ENCODE measurements at regions not wholly inside any gene's neighbourhood (a gene's known extent, or its start where the extent isn't known, plus 50 kb on each side); places are given as distances from the start of the nearest gene placed in this dataset.
"Not testable (repeated sequence)": the region's sequence is repeated elsewhere in the genome, so short reads cannot be mapped to it uniquely, and the experiment has no call there.

DNA sequence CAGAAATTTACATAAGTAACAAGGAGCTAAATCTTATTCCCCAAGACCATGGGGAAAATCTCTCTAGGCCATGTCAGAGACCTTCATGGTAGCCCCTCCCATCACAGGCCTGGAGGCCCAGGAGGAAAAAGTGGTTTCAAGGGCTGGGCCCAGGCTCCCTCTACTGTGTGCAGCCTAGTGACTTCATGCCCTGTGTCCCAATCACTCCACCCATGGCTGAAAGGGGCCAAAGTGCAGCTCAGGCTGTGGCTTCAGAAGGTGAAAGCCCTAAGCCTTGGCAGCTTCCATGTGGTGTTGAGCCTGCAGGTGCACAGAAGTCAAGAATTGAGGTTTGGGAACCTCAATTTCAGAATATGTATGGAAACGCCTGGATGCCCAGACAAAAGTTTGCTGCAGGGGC lies 1612.7 kb upstream of the SLC39A10 start:
- Histone ChIP-seq H3K27me3 (replicated peaks; ENCODE audit: control insufficient read depth, insufficient read depth, low read length, poor library complexity, severe bottlenecking) (no peaks in the 10 kb centered on the region), H3K4me3 (ENCODE audit: insufficient read depth, low read depth, low read length, poor library complexity, severe bottlenecking) (no peak overlapping the region), H3K36me3 (ENCODE audit: control insufficient read depth, insufficient read depth, low read length) (no peaks in the 10 kb centered on the region), H3K4me1 (ENCODE audit: control insufficient read depth, insufficient read depth, low read length, poor library complexity, severe bottlenecking) (no peaks in the 10 kb centered on the region), H3K27ac (ENCODE audit: insufficient read depth, low read length, poor library complexity, severe bottlenecking) (no peak overlapping the region), H3K9me3 (ENCODE audit: control insufficient read depth, low read length) (no peaks in the 10 kb centered on the region)
- DNase-seq, result no peak

DNA sequence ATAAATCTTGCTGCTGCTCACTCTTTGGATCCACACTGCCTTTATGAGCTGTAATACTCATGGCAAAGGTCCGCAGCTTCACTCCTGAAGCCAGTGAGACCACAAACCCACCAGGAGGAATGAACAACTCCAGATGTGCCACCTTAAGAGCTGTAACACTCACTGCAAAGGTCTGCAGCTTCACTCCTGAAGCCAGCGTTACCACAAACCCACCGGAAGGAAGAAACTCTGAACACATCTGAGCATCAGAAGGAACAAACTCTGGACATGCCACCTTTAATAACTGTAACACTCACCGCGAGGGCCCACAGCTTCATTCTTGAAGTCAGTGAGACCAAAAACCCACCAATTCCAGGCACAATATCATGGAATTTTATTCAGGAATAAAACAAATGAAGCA lies 1635.9 kb upstream of the SLC39A10 start:
- H3K4me3 ChIP-seq (ENCODE audit: insufficient read depth, low read depth, low read length, poor library complexity, severe bottlenecking); H3K4me1 ChIP-seq (ENCODE audit: control insufficient read depth, insufficient read depth, low read length, poor library complexity, severe bottlenecking); H3K9me3 ChIP-seq (ENCODE audit: control insufficient read depth, low read length); DNase-seq; H3K27me3 ChIP-seq (replicated peaks; ENCODE audit: control insufficient read depth, insufficient read depth, low read length, poor library complexity, severe bottlenecking); H3K36me3 ChIP-seq (ENCODE audit: control insufficient read depth, insufficient read depth, low read length); H3K27ac ChIP-seq (ENCODE audit: insufficient read depth, low read length, poor library complexity, severe bottlenecking): not testable (repeated sequence)

DNA sequence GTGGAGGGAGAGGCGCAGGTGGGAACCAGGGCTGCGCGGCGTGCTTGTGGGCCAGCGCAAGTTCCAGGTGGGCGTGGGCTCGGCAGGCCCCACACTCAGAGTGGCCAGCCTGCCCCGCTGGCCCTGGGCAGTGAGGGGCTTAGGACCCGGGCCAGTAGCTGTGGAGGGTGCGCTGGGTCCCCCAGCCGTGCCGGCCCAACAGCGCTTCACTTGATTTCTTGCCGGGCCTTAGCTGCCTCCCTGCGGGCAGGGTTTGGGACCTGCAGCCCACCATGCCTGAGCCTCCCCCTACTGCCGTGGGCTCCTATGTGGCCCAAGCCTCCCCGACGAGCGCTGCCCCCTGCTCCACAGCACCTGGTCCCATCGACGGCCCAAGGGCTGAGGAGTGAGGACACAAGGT lies 1636.9 kb upstream of the SLC39A10 start:
- H3K27ac ChIP-seq (ENCODE audit: insufficient read depth, low read length, poor library complexity, severe bottlenecking), result no peak overlapping the region
- no peak overlapping the region for H3K4me3 ChIP-seq (ENCODE audit: insufficient read depth, low read depth, low read length, poor library complexity, severe bottlenecking)
- DNase-seq, result no peak
- no peaks in the 10 kb centered on the region for H3K9me3 ChIP-seq (ENCODE audit: control insufficient read depth, low read length)
- no peaks in the 10 kb centered on the region for H3K4me1 ChIP-seq (ENCODE audit: control insufficient read depth, insufficient read depth, low read length, poor library complexity, severe bottlenecking)
- H3K36me3 ChIP-seq (ENCODE audit: control insufficient read depth, insufficient read depth, low read length), result no peaks in the 10 kb centered on the region
- no peaks in the 10 kb centered on the region for H3K27me3 ChIP-seq (replicated peaks; ENCODE audit: control insufficient read depth, insufficient read depth, low read length, poor library complexity, severe bottlenecking)

DNA sequence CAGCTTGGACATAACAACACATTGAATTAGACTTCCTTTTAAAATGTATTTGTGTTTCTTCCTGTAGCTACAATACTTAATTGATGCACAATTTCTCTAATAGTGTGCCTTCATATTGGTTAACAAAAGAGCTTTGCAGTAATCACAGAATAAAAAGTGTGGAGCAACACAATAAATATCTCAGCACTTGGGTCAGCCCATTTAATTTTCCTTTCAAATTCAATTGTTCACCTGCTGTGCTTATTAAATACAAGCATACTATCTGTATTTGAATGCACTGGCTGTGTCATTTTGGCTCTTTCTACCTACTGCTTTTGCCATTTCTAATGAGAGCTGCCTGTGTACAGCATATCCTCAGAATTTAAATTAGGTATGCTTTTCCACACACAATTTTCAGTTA lies 1641.3 kb upstream of the SLC39A10 start:
- Histone ChIP-seq H3K9me3 (ENCODE audit: control insufficient read depth, low read length) (no peaks in the 10 kb centered on the region), H3K27me3 (replicated peaks; ENCODE audit: control insufficient read depth, insufficient read depth, low read length, poor library complexity, severe bottlenecking) (no peaks in the 10 kb centered on the region), H3K4me1 (ENCODE audit: control insufficient read depth, insufficient read depth, low read length, poor library complexity, severe bottlenecking) (no peaks in the 10 kb centered on the region), H3K27ac (ENCODE audit: insufficient read depth, low read length, poor library complexity, severe bottlenecking) (no peak overlapping the region), H3K36me3 (ENCODE audit: control insufficient read depth, insufficient read depth, low read length) (no peaks in the 10 kb centered on the region), H3K4me3 (ENCODE audit: insufficient read depth, low read depth, low read length, poor library complexity, severe bottlenecking) (no peak overlapping the region)
- DNase-seq, result no peak

DNA sequence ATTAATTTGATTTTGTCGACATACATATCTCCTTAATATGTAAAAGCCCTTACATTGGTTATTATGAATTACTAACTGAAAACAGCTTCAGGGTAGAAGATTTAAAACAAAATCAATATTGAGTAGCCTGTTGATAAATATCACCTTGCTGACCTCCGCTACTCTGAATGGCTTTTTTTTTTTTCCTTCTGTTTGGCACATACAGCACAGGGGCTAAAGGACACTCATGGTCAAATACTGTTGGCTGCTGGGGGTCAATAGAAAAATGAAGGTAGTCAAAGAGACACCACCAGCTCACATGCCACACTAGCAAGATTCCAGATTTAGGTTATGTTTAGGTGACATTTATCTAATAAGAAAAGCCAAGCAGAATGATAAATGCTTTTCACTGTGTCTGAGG lies 1642.4 kb upstream of the SLC39A10 start:
- Histone ChIP-seq H3K36me3 (ENCODE audit: control insufficient read depth, insufficient read depth, low read length) (no peaks in the 10 kb centered on the region), H3K4me3 (ENCODE audit: insufficient read depth, low read depth, low read length, poor library complexity, severe bottlenecking) (no peak overlapping the region), H3K27me3 (replicated peaks; ENCODE audit: control insufficient read depth, insufficient read depth, low read length, poor library complexity, severe bottlenecking) (no peaks in the 10 kb centered on the region), H3K4me1 (ENCODE audit: control insufficient read depth, insufficient read depth, low read length, poor library complexity, severe bottlenecking) (no peaks in the 10 kb centered on the region), H3K9me3 (ENCODE audit: control insufficient read depth, low read length) (no peaks in the 10 kb centered on the region), H3K27ac (ENCODE audit: insufficient read depth, low read length, poor library complexity, severe bottlenecking) (no peak overlapping the region)
- no peak for DNase-seq

DNA sequence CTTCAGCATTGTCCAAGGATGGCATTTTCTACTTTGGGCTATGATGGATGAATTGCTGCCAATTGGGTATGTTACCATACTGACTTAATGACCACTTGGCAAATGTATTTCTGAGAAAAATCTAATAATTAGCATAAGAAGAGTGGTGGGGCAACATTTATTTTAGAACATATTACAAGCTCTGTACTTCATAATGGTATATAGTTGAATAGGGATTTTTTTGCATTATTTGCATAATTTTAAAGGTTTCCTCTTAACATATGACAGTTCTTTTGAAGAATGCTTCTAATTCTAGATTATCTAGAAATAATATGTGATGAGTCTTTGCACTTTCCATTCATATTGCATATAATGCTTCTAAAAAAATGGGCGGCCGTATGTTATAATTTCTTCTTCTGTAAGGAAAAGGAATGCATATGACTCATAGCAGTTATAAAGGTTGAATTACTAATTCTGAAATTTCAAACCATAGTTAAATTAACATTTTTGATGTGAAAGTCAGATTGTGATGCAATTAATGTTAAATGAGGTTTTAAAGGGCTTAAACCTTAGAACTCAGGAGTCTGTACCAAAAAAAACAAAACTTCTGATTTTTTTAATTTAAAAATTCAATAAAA lies 1652.3 kb upstream of the SLC39A10 start:
- no peaks in the 10 kb centered on the region for H3K4me1 ChIP-seq (ENCODE audit: control insufficient read depth, insufficient read depth, low read length, poor library complexity, severe bottlenecking)
- H3K36me3 ChIP-seq (ENCODE audit: control insufficient read depth, insufficient read depth, low read length), result no peaks in the 10 kb centered on the region
- H3K9me3 ChIP-seq (ENCODE audit: control insufficient read depth, low read length), result no peaks in the 10 kb centered on the region
- no peak overlapping the region for H3K27ac ChIP-seq (ENCODE audit: insufficient read depth, low read length, poor library complexity, severe bottlenecking)
- no peak for DNase-seq
- no peak overlapping the region for H3K4me3 ChIP-seq (ENCODE audit: insufficient read depth, low read depth, low read length, poor library complexity, severe bottlenecking)
- no peaks in the 10 kb centered on the region for H3K27me3 ChIP-seq (replicated peaks; ENCODE audit: control insufficient read depth, insufficient read depth, low read length, poor library complexity, severe bottlenecking)

DNA sequence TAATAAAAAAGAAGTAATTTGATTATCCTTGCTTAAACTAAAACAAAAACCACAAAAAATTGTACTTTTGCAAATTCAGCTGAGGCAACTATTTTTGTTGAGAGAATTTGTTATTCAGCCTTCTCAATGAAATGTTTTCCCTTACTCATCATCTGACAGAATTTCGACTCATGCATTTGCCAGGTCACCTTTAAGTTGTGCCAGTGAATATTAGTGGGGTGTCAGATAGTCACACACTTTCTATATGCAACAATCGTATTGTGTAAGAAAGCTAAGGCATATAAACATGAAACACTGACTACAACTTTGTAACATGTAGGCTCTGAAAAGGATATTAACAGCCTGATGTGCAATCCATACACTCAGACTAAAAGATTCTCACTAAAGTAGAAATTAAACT lies 1653.1 kb upstream of the SLC39A10 start:
- H3K4me3 ChIP-seq (ENCODE audit: insufficient read depth, low read depth, low read length, poor library complexity, severe bottlenecking), result no peak overlapping the region
- no peak for DNase-seq
- no peaks in the 10 kb centered on the region for H3K27me3 ChIP-seq (replicated peaks; ENCODE audit: control insufficient read depth, insufficient read depth, low read length, poor library complexity, severe bottlenecking)
- no peak overlapping the region for H3K27ac ChIP-seq (ENCODE audit: insufficient read depth, low read length, poor library complexity, severe bottlenecking)
- H3K9me3 ChIP-seq (ENCODE audit: control insufficient read depth, low read length), result no peaks in the 10 kb centered on the region
- H3K36me3 ChIP-seq (ENCODE audit: control insufficient read depth, insufficient read depth, low read length), result no peaks in the 10 kb centered on the region
- no peaks in the 10 kb centered on the region for H3K4me1 ChIP-seq (ENCODE audit: control insufficient read depth, insufficient read depth, low read length, poor library complexity, severe bottlenecking)

DNA sequence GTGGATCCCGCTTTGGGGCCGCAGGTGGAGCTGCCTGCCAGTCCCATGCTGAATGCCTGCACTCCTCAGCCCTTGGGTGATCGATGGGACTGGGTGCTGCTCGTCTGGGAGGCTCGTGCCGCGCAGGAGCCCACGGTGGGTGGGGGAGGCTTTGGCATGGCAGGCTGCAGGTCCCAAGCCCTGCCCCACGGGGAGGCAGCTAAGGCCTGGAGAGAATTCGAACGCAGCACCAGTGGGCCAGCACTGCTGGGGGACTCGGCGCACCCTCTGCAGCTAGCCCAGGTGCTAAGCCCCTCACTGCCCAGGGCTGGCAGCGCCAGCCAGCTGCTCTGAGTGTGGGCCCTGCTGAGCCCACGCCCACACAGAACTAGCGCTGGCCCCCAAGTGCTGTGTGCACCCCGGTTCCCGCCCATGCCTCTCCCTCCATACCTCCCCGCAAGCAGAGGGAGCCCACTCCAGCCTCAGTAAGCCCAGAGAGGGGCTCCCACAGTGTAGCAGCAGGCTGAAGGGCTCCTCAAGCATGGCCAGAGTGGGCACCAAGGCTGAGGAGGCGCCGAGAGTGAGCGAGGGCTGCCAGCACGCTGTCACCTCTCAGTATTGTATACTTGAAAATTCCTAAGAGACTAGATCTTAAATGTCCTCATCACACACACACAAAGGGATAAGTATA lies 1654.2 kb upstream of the SLC39A10 start:
- Histone ChIP-seq H3K36me3 (ENCODE audit: control insufficient read depth, insufficient read depth, low read length) (no peaks in the 10 kb centered on the region), H3K4me3 (ENCODE audit: insufficient read depth, low read depth, low read length, poor library complexity, severe bottlenecking) (no peak overlapping the region), H3K27me3 (replicated peaks; ENCODE audit: control insufficient read depth, insufficient read depth, low read length, poor library complexity, severe bottlenecking) (no peaks in the 10 kb centered on the region), H3K4me1 (ENCODE audit: control insufficient read depth, insufficient read depth, low read length, poor library complexity, severe bottlenecking) (no peaks in the 10 kb centered on the region), H3K27ac (ENCODE audit: insufficient read depth, low read length, poor library complexity, severe bottlenecking) (no peak overlapping the region), H3K9me3 (ENCODE audit: control insufficient read depth, low read length) (no peaks in the 10 kb centered on the region)
- no peak for DNase-seq

DNA sequence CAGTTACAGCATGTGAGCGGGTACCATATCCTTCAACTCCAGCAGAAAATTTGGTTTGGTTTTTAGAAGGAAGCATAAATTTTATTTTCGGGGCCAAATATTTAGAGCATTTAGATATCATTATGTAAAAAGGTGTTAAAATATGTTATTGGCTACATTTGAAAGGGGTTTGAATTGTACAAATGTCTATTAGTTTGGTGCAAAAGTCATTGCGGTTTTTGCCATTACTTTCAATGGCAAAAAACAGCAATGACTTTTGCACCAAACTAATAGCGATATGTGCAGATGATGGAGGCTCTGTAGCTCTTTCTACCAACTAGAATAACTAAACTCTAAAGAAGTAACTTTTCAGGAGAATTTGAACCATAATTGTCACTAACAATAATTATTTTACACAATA lies 1666.2 kb upstream of the SLC39A10 start:
- DNase-seq, result no peak
- no peak overlapping the region for H3K4me3 ChIP-seq (ENCODE audit: insufficient read depth, low read depth, low read length, poor library complexity, severe bottlenecking)
- no peaks in the 10 kb centered on the region for H3K27me3 ChIP-seq (replicated peaks; ENCODE audit: control insufficient read depth, insufficient read depth, low read length, poor library complexity, severe bottlenecking)
- H3K9me3 ChIP-seq (ENCODE audit: control insufficient read depth, low read length), result no peaks in the 10 kb centered on the region
- H3K36me3 ChIP-seq (ENCODE audit: control insufficient read depth, insufficient read depth, low read length), result no peaks in the 10 kb centered on the region
- no peak overlapping the region for H3K27ac ChIP-seq (ENCODE audit: insufficient read depth, low read length, poor library complexity, severe bottlenecking)
- no peaks in the 10 kb centered on the region for H3K4me1 ChIP-seq (ENCODE audit: control insufficient read depth, insufficient read depth, low read length, poor library complexity, severe bottlenecking)

DNA sequence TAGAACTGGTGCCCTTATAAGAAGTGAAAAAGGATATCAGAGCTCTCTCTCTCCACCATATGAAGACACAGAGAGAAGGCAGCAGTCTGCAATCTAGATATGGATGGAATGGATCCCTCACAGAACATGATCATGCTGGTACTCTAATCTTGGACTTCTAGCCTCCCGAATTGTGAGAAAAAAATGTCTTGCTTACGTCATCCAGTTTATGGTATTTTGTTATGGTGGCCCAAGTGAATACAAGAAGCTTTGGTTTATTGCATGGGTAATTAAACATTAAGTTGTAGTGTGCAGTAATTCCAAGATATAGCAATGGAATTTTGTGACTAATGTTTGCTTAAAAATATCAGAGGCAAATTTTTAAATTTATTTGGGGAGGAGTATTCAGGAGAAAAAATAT lies 1667.4 kb upstream of the SLC39A10 start:
- Histone ChIP-seq H3K4me1 (ENCODE audit: control insufficient read depth, insufficient read depth, low read length, poor library complexity, severe bottlenecking) (no peaks in the 10 kb centered on the region), H3K27ac (ENCODE audit: insufficient read depth, low read length, poor library complexity, severe bottlenecking) (no peak overlapping the region), H3K27me3 (replicated peaks; ENCODE audit: control insufficient read depth, insufficient read depth, low read length, poor library complexity, severe bottlenecking) (no peaks in the 10 kb centered on the region), H3K4me3 (ENCODE audit: insufficient read depth, low read depth, low read length, poor library complexity, severe bottlenecking) (no peak overlapping the region), H3K9me3 (ENCODE audit: control insufficient read depth, low read length) (no peaks in the 10 kb centered on the region), H3K36me3 (ENCODE audit: control insufficient read depth, insufficient read depth, low read length) (no peaks in the 10 kb centered on the region)
- no peak for DNase-seq
